ENCODE measurements at regions not wholly inside any gene's neighbourhood (a gene's known extent, or its start where the extent isn't known, plus 50 kb on each side); places are given as distances from the start of the nearest gene placed in this dataset.

- TF ChIP-seq ZNF274 (IDR thresholded peaks at IDR 0.05; ENCODE audit: low read depth, low read length) (no peak), SUZ12 (IDR thresholded peaks at IDR 0.05; ENCODE audit: extremely low read depth, insufficient read depth, insufficient read length) (no peak)
These were observed 57.2 kb upstream of the ALDH3B2 start for GRCh38 chr11:67731583-67731982.
